Neural cell (in vitro differentiated cells): ENCODE measurements at regions not wholly inside any gene's neighbourhood (a gene's known extent, or its start where the extent isn't known, plus 50 kb on each side); places are given as distances from the start of the nearest gene placed in this dataset.

Source experiments
- EZH2 ChIP-seq: fragments of 200-600, 300-800 bp; shearing (Covaris generic), sonication (generic); IDR thresholded peaks from 2 replicates; pipeline ENCODE4 v1.6.1; 2014; ENCODE audit warnings: antibody characterized with exemption, low read length, borderline replicate concordance, mild to moderate bottlenecking; ENCODE audit not compliant: insufficient read depth, poor library complexity, severe bottlenecking
- POLR2AphosphoS5 ChIP-seq: IDR thresholded peaks from 2 replicates; pipeline ENCODE4 v1.6.1; 2012
- RAD21 ChIP-seq: fragments of 450-650 bp; conservative IDR thresholded peaks from 2 replicates; pipeline ENCODE4 v1.6.1; 2014; ENCODE audit warnings: antibody characterized with exemption, mild to moderate bottlenecking, moderate library complexity
- TF ChIP-seq, protein P1 (sequence below): fragments of 450-650 bp; IDR thresholded peaks from 2 replicates; pipeline ENCODE4 v1.5.1; 2014; ENCODE audit warnings: antibody characterized with exemption, mild to moderate bottlenecking, moderate library complexity; ENCODE audit not compliant: poor library complexity, severe bottlenecking
- TF ChIP-seq, protein P2 (sequence below): IDR thresholded peaks from 2 replicates; pipeline ENCODE4 v1.6.1; 2012; ENCODE audit warnings: borderline replicate concordance

DNA sequence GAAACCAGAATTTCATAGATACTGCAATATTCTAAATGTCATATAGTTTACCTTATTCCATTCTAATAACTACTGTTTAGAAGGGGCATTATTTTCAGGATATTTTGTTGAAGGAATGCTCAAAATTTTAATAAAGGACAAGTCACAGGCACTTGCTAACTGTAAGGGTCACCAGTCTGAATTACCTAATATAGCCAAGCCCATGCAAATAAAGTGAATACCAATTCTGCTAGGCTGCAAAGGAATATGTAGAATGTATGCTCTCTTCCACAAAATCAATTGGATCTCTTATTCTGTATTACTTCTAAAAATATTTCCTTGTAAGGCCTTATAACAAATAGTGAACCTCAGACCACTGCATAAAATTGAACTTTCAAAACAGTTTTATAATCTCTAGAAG, 52.3 kb upstream of the FAT4 start:
- TF ChIP-seq, protein P1, sequence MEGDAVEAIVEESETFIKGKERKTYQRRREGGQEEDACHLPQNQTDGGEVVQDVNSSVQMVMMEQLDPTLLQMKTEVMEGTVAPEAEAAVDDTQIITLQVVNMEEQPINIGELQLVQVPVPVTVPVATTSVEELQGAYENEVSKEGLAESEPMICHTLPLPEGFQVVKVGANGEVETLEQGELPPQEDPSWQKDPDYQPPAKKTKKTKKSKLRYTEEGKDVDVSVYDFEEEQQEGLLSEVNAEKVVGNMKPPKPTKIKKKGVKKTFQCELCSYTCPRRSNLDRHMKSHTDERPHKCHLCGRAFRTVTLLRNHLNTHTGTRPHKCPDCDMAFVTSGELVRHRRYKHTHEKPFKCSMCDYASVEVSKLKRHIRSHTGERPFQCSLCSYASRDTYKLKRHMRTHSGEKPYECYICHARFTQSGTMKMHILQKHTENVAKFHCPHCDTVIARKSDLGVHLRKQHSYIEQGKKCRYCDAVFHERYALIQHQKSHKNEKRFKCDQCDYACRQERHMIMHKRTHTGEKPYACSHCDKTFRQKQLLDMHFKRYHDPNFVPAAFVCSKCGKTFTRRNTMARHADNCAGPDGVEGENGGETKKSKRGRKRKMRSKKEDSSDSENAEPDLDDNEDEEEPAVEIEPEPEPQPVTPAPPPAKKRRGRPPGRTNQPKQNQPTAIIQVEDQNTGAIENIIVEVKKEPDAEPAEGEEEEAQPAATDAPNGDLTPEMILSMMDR: no peak
- TF ChIP-seq POLR2AphosphoS5 (no peak), RAD21 (no peak), EZH2 (no peak)
- TF ChIP-seq, protein P2, sequence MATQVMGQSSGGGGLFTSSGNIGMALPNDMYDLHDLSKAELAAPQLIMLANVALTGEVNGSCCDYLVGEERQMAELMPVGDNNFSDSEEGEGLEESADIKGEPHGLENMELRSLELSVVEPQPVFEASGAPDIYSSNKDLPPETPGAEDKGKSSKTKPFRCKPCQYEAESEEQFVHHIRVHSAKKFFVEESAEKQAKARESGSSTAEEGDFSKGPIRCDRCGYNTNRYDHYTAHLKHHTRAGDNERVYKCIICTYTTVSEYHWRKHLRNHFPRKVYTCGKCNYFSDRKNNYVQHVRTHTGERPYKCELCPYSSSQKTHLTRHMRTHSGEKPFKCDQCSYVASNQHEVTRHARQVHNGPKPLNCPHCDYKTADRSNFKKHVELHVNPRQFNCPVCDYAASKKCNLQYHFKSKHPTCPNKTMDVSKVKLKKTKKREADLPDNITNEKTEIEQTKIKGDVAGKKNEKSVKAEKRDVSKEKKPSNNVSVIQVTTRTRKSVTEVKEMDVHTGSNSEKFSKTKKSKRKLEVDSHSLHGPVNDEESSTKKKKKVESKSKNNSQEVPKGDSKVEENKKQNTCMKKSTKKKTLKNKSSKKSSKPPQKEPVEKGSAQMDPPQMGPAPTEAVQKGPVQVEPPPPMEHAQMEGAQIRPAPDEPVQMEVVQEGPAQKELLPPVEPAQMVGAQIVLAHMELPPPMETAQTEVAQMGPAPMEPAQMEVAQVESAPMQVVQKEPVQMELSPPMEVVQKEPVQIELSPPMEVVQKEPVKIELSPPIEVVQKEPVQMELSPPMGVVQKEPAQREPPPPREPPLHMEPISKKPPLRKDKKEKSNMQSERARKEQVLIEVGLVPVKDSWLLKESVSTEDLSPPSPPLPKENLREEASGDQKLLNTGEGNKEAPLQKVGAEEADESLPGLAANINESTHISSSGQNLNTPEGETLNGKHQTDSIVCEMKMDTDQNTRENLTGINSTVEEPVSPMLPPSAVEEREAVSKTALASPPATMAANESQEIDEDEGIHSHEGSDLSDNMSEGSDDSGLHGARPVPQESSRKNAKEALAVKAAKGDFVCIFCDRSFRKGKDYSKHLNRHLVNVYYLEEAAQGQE: no peak
